ENCODE measurements at regions not wholly inside any gene's neighbourhood (a gene's known extent, or its start where the extent isn't known, plus 50 kb on each side); places are given as distances from the start of the nearest gene placed in this dataset.
A peak's percentile ranks its signal among the peaks of the same experiment; 100 is the strongest.
"Not testable (repeated sequence)": the region's sequence is repeated elsewhere in the genome, so short reads cannot be mapped to it uniquely, and the experiment has no call there.

DNA sequence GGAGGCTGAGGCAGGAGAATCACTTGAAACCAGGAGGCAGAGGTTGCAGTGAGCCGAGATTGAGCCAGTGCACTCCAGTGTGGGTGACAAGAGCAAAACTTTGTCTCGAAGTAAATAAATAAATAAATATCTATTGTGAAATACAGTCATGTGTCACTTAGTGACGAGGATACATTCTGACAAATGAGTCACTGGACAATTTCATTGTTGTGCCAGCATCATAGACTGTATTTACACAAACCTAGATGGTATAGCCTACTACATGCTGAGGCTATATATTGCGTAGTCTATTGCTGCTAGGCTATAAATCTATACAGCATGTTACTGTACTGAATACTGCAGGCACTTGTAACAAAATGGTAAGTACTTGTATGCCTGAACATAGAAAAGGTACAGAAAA, 61.1 kb upstream of the CCL21 start:
- no peak for DNase-seq
- Histone ChIP-seq H3K27me3 (replicated peaks) (no peaks in the 10 kb centered on the region), H3K36me3 (replicated peaks) (no peaks in the 10 kb centered on the region), H3K27ac (no peak overlapping the region), H3K4me3 (ENCODE audit: low read depth, low read length) (no peak overlapping the region)
- TF ChIP-seq CTCF (IDR thresholded peaks at IDR 0.05; ENCODE audit: low read depth, low read length, missing control alignments) = no peak
- in situ Hi-C loops (cut with HindIII; ENCODE audit: low pct_ligation_motif_present, low sequenced_read_pairs) = no loop called here

DNA sequence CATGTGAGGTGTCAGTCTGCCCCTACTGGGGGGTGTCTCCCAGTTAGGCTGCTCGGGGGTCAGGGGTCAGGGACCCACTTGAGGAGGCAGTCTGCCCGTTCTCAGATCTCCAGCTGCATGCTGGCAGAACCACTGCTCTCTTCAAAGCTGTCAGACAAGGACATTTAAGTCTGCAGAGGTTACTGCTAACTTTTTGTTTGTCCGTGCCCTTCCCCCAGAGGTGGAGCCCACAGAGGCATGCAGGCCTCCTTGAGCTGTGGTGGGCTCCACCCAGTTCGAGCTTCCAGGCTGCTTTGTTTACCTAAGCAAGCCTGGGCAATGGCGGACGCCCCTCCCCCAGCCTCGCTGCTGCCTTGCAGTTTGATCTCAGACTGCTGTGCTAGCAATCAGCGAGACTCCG, 57.2 kb upstream of the CCL21 start:
- H3K36me3 ChIP-seq (replicated peaks); H3K27ac ChIP-seq; H3K4me3 ChIP-seq (ENCODE audit: low read depth, low read length); in situ Hi-C loops (cut with HindIII; ENCODE audit: low pct_ligation_motif_present, low sequenced_read_pairs); H3K27me3 ChIP-seq (replicated peaks); DNase-seq: not testable (repeated sequence)

- H3K27ac ChIP-seq; H3K27me3 ChIP-seq (replicated peaks); H3K4me3 ChIP-seq (ENCODE audit: low read depth, low read length); in situ Hi-C loops (cut with HindIII; ENCODE audit: low pct_ligation_motif_present, low sequenced_read_pairs); H3K36me3 ChIP-seq (replicated peaks): not testable (repeated sequence)
- peak; percentile 18 for DNase-seq
- peak; percentile 83 for TF ChIP-seq CTCF (IDR thresholded peaks at IDR 0.05; ENCODE audit: low read depth, low read length, missing control alignments)
Measured at GRCh38 chr9:34760196-34761040, 50.5 kb upstream of the CCL21 start.

Data from brain microvascular endothelial cell (primary cell).